SK-N-SH (cell line): ENCODE measurements at regions not wholly inside any gene's neighbourhood (a gene's known extent, or its start where the extent isn't known, plus 50 kb on each side); places are given as distances from the start of the nearest gene placed in this dataset.

Experiments
- CTCF ChIA-PET: fragments of 300-600, 350-600 bp; formaldehyde crosslinking; extraction: SDS; loops from one replicate; lab custom pipeline; 2021; lab: Yijun Ruan, JAX
- POLR2A ChIA-PET: fragments of 350-600 bp; sonication (Branson Sonifier 250); formaldehyde crosslinking; extraction: SDS; loops from one replicate; lab custom pipeline; 2020; ENCODE audit warnings: antibody characterized with exemption, inconsistent platforms; lab: Yijun Ruan, JAX
- DNase-seq: peaks from one replicate; pipeline ENCODE4 v3.0.0; 2012
- H2AFZ ChIP-seq: fragments of 200-600 bp; sonication (generic); 2 replicates; pipeline ENCODE4 v1.8.1; 2016; ENCODE audit warnings: antibody characterized with exemption, mild to moderate bottlenecking, low read depth
- H3F3A ChIP-seq: fragments of 200-600 bp; sonication (generic); replicated peaks from 2 replicates; pipeline ENCODE3; 2016; ENCODE audit warnings: antibody characterized with exemption, mild to moderate bottlenecking; ENCODE audit not compliant: insufficient read depth
- H3K27ac ChIP-seq, 2 experiments: fragments of 200-500 bp in 1 of 2; fragments of 200-600 bp in 1 of 2; sonication (Bioruptor generic) in 1 of 2; sonication (generic), shearing (Covaris generic) in 1 of 2; 2 replicates each; pipeline versions ENCODE4 v1.5.1 to v1.6.1; 2014 to 2016; ENCODE audit warnings: low read depth in 2 of 2, inconsistent platforms in 1 of 2, low read length in 1 of 2, mild to moderate bottlenecking in 1 of 2, mixed read lengths in 1 of 2
- H3K27me3 ChIP-seq: fragments of 200-600 bp; sonication (generic), shearing (Covaris generic); 2 replicates; pipeline ENCODE4 v1.6.1; 2016; ENCODE audit warnings: mixed run types; ENCODE audit not compliant: insufficient read depth
- H3K36me3 ChIP-seq, 2 experiments: fragments of 200-500 bp in 1 of 2; fragments of 200-600 bp in 1 of 2; sonication (Bioruptor generic) in 1 of 2; sonication (generic) in 1 of 2; replicated peaks in 1 of 2; 2 replicates each; pipeline versions ENCODE3 to v1.5.1; 2014 to 2016; ENCODE audit warnings: low read length in 1 of 2, mild to moderate bottlenecking in 1 of 2; ENCODE audit not compliant: insufficient read depth in 2 of 2, control insufficient read depth in 1 of 2
- H3K4me1 ChIP-seq, 2 experiments: fragments of 200-500 bp in 1 of 2; fragments of 200-600 bp in 1 of 2; sonication (Bioruptor generic) in 1 of 2; sonication (generic), shearing (Covaris generic) in 1 of 2; 2 replicates each; pipeline versions ENCODE4 v1.5.1 to v1.6.1; 2014 to 2016; ENCODE audit warnings: low read depth in 1 of 2, low read length in 1 of 2, mixed run types in 1 of 2; ENCODE audit not compliant: insufficient read depth in 2 of 2, control insufficient read depth in 1 of 2
- H3K4me2 ChIP-seq: fragments of 200-600 bp; sonication (generic), shearing (Covaris generic); 2 replicates; pipeline ENCODE4 v1.6.1; 2017; ENCODE audit warnings: mixed run types
- H3K4me3 ChIP-seq, 2 experiments: fragments of 200-500 bp in 1 of 2; fragments of 200-600 bp in 1 of 2; sonication (Bioruptor generic) in 1 of 2; sonication (generic), shearing (Covaris generic) in 1 of 2; 2 replicates each; pipeline versions ENCODE4 v1.5.1 to v1.8.1; 2014 to 2016; ENCODE audit warnings: low read depth in 2 of 2, inconsistent platforms in 1 of 2, low read length in 1 of 2, mild to moderate bottlenecking in 1 of 2, mixed read lengths in 1 of 2, moderate library complexity in 1 of 2
- H3K79me2 ChIP-seq: fragments of 200-600 bp; sonication (generic); 2 replicates; pipeline ENCODE4 v1.8.1; 2017; ENCODE audit warnings: mild to moderate bottlenecking; ENCODE audit not compliant: insufficient read depth
- H3K9ac ChIP-seq: fragments of 200-600 bp; sonication (generic); 2 replicates; pipeline ENCODE4 v1.6.1; 2017; ENCODE audit warnings: mixed run types
- H3K9me2 ChIP-seq: fragments of 200-600 bp; sonication (generic); 2 replicates; pipeline ENCODE4 v1.6.1; 2017; ENCODE audit warnings: mixed run types
- H3K9me3 ChIP-seq: fragments of 200-600 bp; sonication (generic); 2 replicates; pipeline ENCODE4 v1.6.1; 2017; ENCODE audit warnings: mixed run types, mild to moderate bottlenecking, moderate library complexity
- H4K20me1 ChIP-seq: fragments of 200-600 bp; sonication (generic); 2 replicates; pipeline ENCODE4 v1.6.1; 2017; ENCODE audit warnings: mild to moderate bottlenecking, mixed run types; ENCODE audit not compliant: insufficient read depth
- ELF1 ChIP-seq: IDR thresholded peaks from 2 replicates; pipeline ENCODE4 v1.4.0; 2012
- EP300 ChIP-seq, 2 experiments: IDR thresholded peaks; 2 replicates each; pipeline versions ENCODE4 v1.4.0 to v1.6.1; 2012; ENCODE audit warnings: borderline replicate concordance in 1 of 2, low read depth in 1 of 2, low read length in 1 of 2
- FOSL2 ChIP-seq: IDR thresholded peaks from 2 replicates; pipeline ENCODE4 v1.4.0; 2012; ENCODE audit warnings: low read depth, mild to moderate bottlenecking, moderate library complexity, borderline replicate concordance
- FOXJ3 ChIP-seq: sonication (generic); formaldehyde crosslinking; IDR thresholded peaks from 2 replicates; pipeline ENCODE4 v1.5.1; 2020; ENCODE audit warnings: mild to moderate bottlenecking, missing genetic modification reagents
- GATA2 ChIP-seq: sonication (generic); formaldehyde crosslinking; IDR thresholded peaks from 2 replicates; pipeline ENCODE4 v1.5.0; 2020; ENCODE audit warnings: mild to moderate bottlenecking, missing genetic modification reagents
- JUND ChIP-seq: IDR thresholded peaks from 2 replicates; pipeline ENCODE4 v1.4.0; 2012
- MEF2A ChIP-seq: IDR thresholded peaks from 2 replicates; pipeline ENCODE4 v1.4.0; 2012; ENCODE audit warnings: low read depth, borderline replicate concordance
- MXI1 ChIP-seq: IDR thresholded peaks from 2 replicates; pipeline ENCODE4 v1.6.1; 2012; ENCODE audit warnings: mild to moderate bottlenecking, low read depth, low read length, improper control_type of control experiment
- NRF1 ChIP-seq: IDR thresholded peaks from 2 replicates; pipeline ENCODE4 v1.6.1; 2012; ENCODE audit warnings: low read depth, mild to moderate bottlenecking, low read length
- POLR2AphosphoS5 ChIP-seq: IDR thresholded peaks from 2 replicates; pipeline ENCODE4 v1.6.1; 2012; ENCODE audit warnings: low read depth, low read length
- RFX5 ChIP-seq: IDR thresholded peaks from 2 replicates; pipeline ENCODE4 v1.6.1; 2012; ENCODE audit warnings: mild to moderate bottlenecking, improper control_type of control experiment, low read length
- SMC3 ChIP-seq: IDR thresholded peaks from 2 replicates; pipeline ENCODE4 v1.6.1; 2012; ENCODE audit warnings: low read depth, low read length, improper control_type of control experiment
- TAF1 ChIP-seq: IDR thresholded peaks from 2 replicates; pipeline ENCODE4 v1.6.1; 2012; ENCODE audit warnings: low read depth, mild to moderate bottlenecking, low read length, moderate library complexity, borderline replicate concordance
- TCF12 ChIP-seq: IDR thresholded peaks from 2 replicates; pipeline ENCODE4 v1.4.0; 2012
- TEAD4 ChIP-seq: IDR thresholded peaks from 2 replicates; pipeline ENCODE4 v1.4.0; 2012; ENCODE audit warnings: mild to moderate bottlenecking, borderline replicate concordance; ENCODE audit not compliant: insufficient read depth
- USF1 ChIP-seq: IDR thresholded peaks from 2 replicates; pipeline ENCODE4 v1.4.0; 2012; ENCODE audit warnings: low read depth, borderline replicate concordance
- YY1 ChIP-seq: IDR thresholded peaks from 2 replicates; pipeline ENCODE4 v1.4.0; 2012; ENCODE audit warnings: low read depth, mild to moderate bottlenecking
- WGBS: methylation state at CpG from one replicate; pipeline ENCODE4 v1.1.6; 2017; ENCODE audit warnings: low lambda C conversion rate; 5-methylcytosine and 5-hydroxymethylcytosine counted together
- TF ChIP-seq, protein P1 (sequence below): IDR thresholded peaks from 2 replicates; pipeline ENCODE4 v1.6.1; 2012; ENCODE audit warnings: mild to moderate bottlenecking, low read depth, low read length, moderate library complexity
- TF ChIP-seq, protein P2 (sequence below): IDR thresholded peaks from 2 replicates; pipeline ENCODE4 v1.4.0; 2012; ENCODE audit warnings: low read depth
- TF ChIP-seq, protein P3 (sequence below): fragments of 150-350 bp; IDR thresholded peaks from 2 replicates; pipeline ENCODE4 v1.6.1; 2017; ENCODE audit warnings: antibody characterized with exemption, low read length, low read depth, borderline replicate concordance

GRCh38 chr1:79885101-79885500 is 878.6 kb upstream of the ADGRL4 start:
- H3F3A ChIP-seq: no peaks in the 10 kb centered on the region
- CTCF ChIA-PET: no interaction called here
- H4K20me1 ChIP-seq: no peaks in the 10 kb centered on the region
- no peaks in the 10 kb centered on the region for H3K27me3 ChIP-seq
- no peaks in the 10 kb centered on the region for H3K79me2 ChIP-seq
- H3K4me3 ChIP-seq: no peak overlapping the region
- H2AFZ ChIP-seq: no peak overlapping the region
- no peak for DNase-seq
- no peak overlapping the region for H3K27ac ChIP-seq
- no peaks in the 10 kb centered on the region for H3K36me3 ChIP-seq
- TF ChIP-seq EP300 (IDR thresholded peaks at IDR 0.05; ENCODE audit: borderline replicate concordance in 1 of 2, low read depth in 1 of 2, low read length in 1 of 2) (no peak), JUND (no peak), YY1 (no peak), SMC3 (no peak), TCF12 (no peak), USF1 (no peak), FOSL2 (no peak), GATA2 (CRISPR knock-in tag) (no peak), POLR2AphosphoS5 (no peak), FOXJ3 (no peak), TAF1 (no peak)
- TF ChIP-seq, protein P1, sequence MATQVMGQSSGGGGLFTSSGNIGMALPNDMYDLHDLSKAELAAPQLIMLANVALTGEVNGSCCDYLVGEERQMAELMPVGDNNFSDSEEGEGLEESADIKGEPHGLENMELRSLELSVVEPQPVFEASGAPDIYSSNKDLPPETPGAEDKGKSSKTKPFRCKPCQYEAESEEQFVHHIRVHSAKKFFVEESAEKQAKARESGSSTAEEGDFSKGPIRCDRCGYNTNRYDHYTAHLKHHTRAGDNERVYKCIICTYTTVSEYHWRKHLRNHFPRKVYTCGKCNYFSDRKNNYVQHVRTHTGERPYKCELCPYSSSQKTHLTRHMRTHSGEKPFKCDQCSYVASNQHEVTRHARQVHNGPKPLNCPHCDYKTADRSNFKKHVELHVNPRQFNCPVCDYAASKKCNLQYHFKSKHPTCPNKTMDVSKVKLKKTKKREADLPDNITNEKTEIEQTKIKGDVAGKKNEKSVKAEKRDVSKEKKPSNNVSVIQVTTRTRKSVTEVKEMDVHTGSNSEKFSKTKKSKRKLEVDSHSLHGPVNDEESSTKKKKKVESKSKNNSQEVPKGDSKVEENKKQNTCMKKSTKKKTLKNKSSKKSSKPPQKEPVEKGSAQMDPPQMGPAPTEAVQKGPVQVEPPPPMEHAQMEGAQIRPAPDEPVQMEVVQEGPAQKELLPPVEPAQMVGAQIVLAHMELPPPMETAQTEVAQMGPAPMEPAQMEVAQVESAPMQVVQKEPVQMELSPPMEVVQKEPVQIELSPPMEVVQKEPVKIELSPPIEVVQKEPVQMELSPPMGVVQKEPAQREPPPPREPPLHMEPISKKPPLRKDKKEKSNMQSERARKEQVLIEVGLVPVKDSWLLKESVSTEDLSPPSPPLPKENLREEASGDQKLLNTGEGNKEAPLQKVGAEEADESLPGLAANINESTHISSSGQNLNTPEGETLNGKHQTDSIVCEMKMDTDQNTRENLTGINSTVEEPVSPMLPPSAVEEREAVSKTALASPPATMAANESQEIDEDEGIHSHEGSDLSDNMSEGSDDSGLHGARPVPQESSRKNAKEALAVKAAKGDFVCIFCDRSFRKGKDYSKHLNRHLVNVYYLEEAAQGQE: no peak
- no peak overlapping the region for H3K4me2 ChIP-seq
- POLR2A ChIA-PET: no interaction called here
- no peak overlapping the region for H3K9ac ChIP-seq
- no peaks in the 10 kb centered on the region for H3K4me1 ChIP-seq
- H3K9me2 ChIP-seq: no peaks in the 10 kb centered on the region
- H3K9me3 ChIP-seq: no peaks in the 10 kb centered on the region

DNA sequence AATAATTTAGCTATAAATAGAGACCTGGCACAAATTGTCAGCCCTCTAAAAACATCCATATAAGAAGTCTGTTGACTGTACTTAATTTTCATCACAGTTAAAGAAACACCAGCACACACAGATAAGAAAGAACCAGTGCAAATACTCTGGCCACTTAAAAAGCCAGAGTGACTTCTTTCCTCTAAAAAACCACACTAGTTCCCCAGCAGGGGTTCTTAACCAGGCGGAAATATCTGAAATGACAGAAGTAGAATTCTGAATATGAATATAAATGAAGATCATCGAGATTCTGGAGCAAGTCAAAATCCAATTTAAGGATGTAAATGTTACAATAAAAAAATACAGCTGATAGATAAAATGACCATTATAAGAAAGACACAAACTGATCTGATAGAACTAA is 870.6 kb upstream of the ADGRL4 start:
- ChIA-PET POLR2A (no interaction called here), CTCF (no interaction called here)
- no peak for DNase-seq
- H3K9me3 ChIP-seq: no peaks in the 10 kb centered on the region
- WGBS: 47% methylated on average over 2 of the region's 2 CpGs
- no peak overlapping the region for H3K4me2 ChIP-seq
- H3K4me1 ChIP-seq: no peaks in the 10 kb centered on the region
- H3F3A ChIP-seq: no peaks in the 10 kb centered on the region
- H3K27me3 ChIP-seq: no peaks in the 10 kb centered on the region
- no peak overlapping the region for H3K27ac ChIP-seq
- no peaks in the 10 kb centered on the region for H4K20me1 ChIP-seq
- H3K79me2 ChIP-seq: no peaks in the 10 kb centered on the region
- H3K4me3 ChIP-seq: no peak overlapping the region
- H3K36me3 ChIP-seq: no peaks in the 10 kb centered on the region
- H2AFZ ChIP-seq: no peak overlapping the region
- H3K9ac ChIP-seq: no peak overlapping the region
- TF ChIP-seq MEF2A: no peak
- TF ChIP-seq ELF1: no peak
- TF ChIP-seq, protein P2, sequence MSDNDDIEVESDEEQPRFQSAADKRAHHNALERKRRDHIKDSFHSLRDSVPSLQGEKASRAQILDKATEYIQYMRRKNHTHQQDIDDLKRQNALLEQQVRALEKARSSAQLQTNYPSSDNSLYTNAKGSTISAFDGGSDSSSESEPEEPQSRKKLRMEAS: no peak
- TF ChIP-seq RFX5: no peak
- no peak for TF ChIP-seq TCF12
- no peak for TF ChIP-seq SMC3
- TF ChIP-seq, protein P3, sequence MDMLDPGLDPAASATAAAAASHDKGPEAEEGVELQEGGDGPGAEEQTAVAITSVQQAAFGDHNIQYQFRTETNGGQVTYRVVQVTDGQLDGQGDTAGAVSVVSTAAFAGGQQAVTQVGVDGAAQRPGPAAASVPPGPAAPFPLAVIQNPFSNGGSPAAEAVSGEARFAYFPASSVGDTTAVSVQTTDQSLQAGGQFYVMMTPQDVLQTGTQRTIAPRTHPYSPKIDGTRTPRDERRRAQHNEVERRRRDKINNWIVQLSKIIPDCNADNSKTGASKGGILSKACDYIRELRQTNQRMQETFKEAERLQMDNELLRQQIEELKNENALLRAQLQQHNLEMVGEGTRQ: no peak
- TF ChIP-seq TEAD4: no peak
- no peak for TF ChIP-seq MXI1
- TF ChIP-seq NRF1: no peak
- TF ChIP-seq FOXJ3: no peak
- TF ChIP-seq GATA2 (CRISPR knock-in tag): no peak
- TF ChIP-seq, protein P1: no peak
- H3K9me2 ChIP-seq: no peaks in the 10 kb centered on the region
